DMS 273 (cell line): ENCODE measurements at regions not wholly inside any gene's neighbourhood (a gene's known extent, or its start where the extent isn't known, plus 50 kb on each side); places are given as distances from the start of the nearest gene placed in this dataset.
"Not testable (repeated sequence)": the region's sequence is repeated elsewhere in the genome, so short reads cannot be mapped to it uniquely, and the experiment has no call there.

ENCODE experiments used
- DNase-seq: peaks from one replicate; lab custom pipeline; 2025; ENCODE audit not compliant: unreplicated experiment; lab: John Stamatoyannopoulos, UW

DNA sequence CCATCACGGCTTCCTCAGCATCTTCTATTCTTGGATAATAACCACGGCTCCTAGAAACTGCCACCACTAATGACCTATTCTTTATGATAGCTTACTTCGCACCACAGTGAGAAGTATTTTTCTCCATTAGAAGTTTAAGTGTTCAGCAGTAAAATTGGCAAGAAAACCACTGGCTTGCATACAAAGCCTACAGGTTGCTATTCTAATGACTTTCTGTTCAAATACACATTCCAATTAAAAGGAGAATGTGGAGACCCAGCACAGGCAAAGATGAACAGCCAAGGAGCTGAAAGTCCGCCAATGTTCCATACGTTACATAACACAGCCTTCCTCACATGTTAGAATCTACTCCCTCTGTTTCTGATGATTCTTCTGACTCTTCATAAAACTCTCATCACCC is 875.0 kb upstream of the PRKX start:
- no peak for DNase-seq

- DNase-seq: peak; percentile 27
Measured at GRCh38 chrX:4588056-4588455, 874.6 kb upstream of the PRKX start.

DNA sequence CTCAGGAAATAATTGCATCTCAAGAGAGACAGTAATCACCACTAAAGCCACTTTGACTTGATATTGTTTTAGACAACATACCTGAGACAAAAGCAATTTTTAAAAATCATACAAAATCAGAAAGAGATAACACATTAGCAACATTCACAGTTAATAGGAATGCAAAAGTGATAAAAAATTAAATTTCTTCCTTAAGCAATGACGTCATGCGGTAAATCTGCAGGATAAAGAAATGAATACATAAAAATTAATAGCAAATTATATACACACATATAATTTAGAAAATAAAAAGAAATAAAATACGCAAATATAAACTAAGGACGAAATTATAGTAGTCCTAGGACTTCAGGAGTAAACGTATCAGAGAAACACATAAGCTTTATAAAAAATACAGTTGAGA is 866.5 kb upstream of the PRKX start:
- DNase-seq: no peak

DNA sequence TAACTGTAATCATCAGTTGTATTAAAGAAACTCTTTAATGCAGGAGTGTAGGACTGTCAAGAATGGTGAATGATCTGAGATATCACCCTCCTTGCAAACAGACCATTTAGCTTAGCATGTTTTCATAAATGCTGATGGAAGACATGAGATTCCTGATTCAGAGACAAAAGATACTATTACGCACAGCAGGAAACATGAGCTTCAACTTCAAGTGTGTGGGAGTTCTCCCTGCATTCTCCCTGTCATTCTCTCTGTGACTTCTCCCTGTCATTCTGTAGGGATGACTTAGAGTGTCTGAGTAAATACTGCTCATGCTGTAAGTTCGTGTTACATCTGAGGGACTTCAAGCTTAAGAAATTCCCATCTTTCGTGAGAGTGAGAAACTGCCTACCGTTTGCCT is 866.0 kb upstream of the PRKX start:
- no peak for DNase-seq

- DNase-seq: no peak
Measured at GRCh38 chrX:4572691-4573090, 859.2 kb upstream of the PRKX start.

DNA sequence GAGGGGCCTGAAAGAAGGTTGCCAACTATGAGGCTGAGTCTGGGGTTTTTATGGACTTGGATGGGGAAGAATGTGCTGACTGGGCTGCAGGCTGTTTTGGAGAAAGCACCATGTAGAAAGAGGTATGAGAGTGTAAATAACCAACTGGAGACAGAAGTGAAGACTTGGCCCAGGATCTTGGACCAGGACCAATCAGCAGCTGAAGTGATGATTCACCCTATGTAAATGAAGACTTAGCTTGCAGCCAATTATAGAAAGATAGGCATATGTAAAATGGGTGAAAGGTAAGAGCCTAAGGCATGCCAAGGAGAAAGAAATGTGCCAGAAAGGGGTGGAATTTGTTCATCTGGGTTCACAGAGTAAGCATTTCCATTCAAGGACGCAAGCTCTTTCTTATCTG is 856.7 kb upstream of the PRKX start:
- peak; percentile 5 for DNase-seq

- no peak for DNase-seq
Measured at GRCh38 chrX:4560192-4560591, 846.7 kb upstream of the PRKX start.

GRCh38 chrX:4550018-4550417 is 836.6 kb upstream of the PRKX start:
- peak; percentile 34 for DNase-seq

DNA sequence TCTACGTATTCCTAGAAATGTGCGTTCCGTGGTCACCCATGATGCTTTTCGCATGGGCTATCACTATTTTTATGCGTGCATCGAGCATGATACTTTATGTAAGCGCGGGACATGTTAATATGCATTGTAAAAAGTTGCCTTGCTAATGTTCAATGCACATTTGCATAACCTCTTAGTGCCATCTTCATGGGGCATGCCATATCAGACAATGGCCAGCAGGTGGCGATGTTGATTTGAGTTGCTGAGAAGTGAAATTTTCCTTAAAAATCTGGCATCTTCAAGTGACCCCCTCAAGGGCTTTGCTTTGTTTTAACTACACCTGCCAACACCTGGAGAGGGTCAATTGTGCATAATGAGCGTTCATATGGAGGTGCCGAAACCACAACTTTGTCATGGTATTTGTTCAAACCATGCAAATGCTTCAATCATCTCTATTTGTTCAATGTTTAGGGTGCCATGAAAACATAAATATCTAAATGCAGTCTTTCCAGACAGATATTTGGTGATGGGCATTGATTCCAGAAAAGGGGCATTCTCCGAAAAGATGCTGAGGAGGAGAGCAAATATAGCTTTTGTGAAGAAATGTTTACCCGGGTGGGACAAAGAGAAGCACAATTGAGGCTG is 833.9 kb upstream of the PRKX start:
- peak; percentile 80 for DNase-seq

- not testable (repeated sequence) for DNase-seq
Measured at GRCh38 chrX:4546178-4546577, 832.7 kb upstream of the PRKX start.

- no peak for DNase-seq
Measured at GRCh38 chrX:4528247-4528646, 814.8 kb upstream of the PRKX start.

DNA sequence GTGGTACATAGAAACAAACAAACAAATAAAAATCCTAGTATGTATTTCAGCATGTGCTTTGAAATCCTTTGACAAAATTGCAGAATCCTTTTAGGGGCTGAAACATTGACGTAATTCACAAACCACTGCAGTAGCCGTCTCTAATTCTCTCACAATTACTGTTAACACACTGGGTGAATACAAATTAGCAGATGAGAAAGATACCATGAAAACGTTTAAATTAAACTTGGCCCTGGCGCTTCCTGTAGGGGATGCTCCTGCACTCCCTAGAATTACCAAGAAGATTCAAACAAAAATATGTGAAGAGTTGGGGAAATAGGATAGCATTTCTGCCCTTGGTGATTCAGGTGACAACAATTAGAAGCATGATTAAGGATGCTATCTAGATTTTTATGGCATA is 772.5 kb upstream of the PRKX start:
- no peak for DNase-seq

- DNase-seq: no peak
Measured at GRCh38 chrX:4484266-4484665, 770.8 kb upstream of the PRKX start.

- no peak for DNase-seq
Measured at GRCh38 chrX:4451591-4451990, 738.1 kb upstream of the PRKX start.

- no peak for DNase-seq
Measured at GRCh38 chrX:4450177-4450576, 736.7 kb upstream of the PRKX start.

GRCh38 chrX:4435905-4436304 is 722.5 kb upstream of the PRKX start:
- no peak for DNase-seq

DNA sequence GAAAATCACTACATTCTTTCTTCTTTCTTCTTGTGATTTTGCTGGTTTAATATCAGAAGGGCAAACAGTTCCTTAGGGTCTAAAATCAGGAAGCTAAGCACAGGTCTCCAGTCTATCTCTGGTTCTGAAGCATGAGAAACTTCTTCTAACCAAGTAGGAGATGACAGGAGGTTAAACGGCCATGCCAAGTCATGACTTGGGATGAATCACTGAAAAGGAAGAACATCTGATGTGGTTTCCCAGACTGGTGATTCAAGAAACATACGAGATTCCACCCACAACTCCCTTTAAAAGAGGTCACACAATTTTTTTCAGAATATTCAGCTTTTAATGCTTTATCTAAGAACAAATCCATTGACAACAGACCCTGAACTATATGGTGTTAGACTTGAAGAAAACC is 684.0 kb upstream of the PRKX start:
- DNase-seq: no peak

DNA sequence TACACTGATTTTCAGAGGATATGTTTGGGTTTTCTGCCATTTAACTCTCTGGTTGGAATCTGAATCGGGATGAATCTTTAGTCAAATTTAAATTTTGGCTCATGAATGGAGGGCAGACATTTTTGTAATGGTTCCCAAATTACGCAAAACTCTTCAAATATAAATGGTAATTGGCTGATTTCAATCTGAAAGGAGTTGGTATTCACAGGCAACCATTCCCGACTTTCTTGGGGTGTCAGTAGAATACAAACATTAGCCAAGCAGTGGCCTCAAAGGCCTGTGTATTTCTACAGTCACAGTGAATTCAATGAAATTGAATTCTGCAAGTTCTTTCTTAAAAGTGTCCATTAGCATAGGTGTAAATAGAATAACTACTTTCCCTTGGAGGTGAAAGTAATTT is 668.8 kb upstream of the PRKX start:
- DNase-seq: no peak

DNA sequence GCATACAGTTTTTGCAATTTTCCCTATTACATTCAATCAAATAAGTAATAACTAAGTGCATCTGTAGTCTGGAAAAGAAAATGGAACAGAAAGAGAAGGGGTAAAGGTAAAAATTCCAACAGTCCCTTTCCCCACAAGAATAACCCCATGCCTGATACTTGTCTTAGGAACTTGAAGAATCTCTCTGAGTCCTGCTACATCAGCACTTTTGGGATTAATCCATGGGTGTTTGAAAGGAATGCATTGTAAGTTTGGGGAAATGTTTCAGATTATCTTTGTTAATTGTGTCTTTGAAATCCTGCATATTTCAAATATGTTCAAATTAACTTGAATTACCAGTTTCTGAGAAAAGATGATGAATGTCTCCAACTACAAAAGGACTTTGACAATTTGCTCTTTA is 667.3 kb upstream of the PRKX start:
- DNase-seq: no peak

DNA sequence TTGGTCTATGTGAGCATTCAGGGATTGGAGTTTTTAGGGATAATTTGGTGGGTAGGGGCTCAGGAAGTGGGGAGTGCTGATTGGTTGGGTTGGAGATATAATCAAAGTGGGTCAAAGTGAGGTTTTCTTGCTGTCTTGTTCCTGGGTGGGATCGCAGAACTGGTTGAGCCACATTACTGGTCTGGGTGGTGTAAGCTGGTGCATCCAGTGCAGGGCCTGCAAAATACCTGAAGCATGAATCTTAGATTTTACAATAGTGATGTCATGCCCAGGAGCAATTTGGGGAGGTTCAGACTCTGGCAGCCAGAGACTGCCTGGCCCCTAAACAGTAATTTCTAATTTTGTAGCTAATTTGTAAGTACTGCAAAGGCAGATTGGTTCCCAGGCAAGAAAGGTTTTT is 665.6 kb upstream of the PRKX start:
- DNase-seq: no peak

DNA sequence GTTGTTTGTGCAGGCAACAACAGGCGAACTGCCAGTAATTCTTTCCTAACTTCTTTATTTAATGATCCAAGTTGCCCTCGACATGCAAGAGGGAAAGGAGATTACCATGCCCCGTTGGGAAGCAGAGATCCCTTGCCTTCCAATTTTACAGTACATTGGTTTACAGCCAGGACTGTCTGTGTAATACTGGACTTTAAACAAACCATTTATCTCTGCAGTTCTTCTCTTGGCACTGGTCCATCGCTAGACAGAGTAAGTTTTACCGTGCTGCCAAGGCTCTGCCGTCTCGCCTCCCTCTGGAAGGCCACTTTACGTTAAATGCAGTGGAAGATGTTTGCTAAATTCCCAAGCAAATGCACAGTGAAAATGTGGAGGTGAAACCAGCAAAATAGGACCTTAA is 660.3 kb upstream of the PRKX start:
- no peak for DNase-seq

GRCh38 chrX:4358577-4358976 is 645.1 kb upstream of the PRKX start:
- DNase-seq: no peak

- no peak for DNase-seq
Measured at GRCh38 chrX:4322916-4323315, 609.5 kb upstream of the PRKX start.
